Transverse colon (tissue), 4 donors: ENCODE measurements at regions not wholly inside any gene's neighbourhood (a gene's known extent, or its start where the extent isn't known, plus 50 kb on each side); places are given as distances from the start of the nearest gene placed in this dataset.

Experiments used
- DNase-seq: peaks from one replicate; pipeline ENCODE4 v3.0.0-alpha.2; 2019
- H3K27ac ChIP-seq, 4 donors: fragments of 200-600 bp; sonication (generic); 2 replicates each; pipeline ENCODE4 v1.5.1; 2016 to 2018; ENCODE audit warnings: inconsistent platforms in 4 of 4
- H3K27me3 ChIP-seq: fragments of 200-600 bp; sonication (generic); 2 replicates; pipeline ENCODE4 v1.5.1; 2017; ENCODE audit warnings: inconsistent platforms
- H3K36me3 ChIP-seq, 4 donors: fragments of 200-600 bp; sonication (generic); 2 replicates each; pipeline ENCODE4 v1.5.1; 2017 to 2019; ENCODE audit warnings: inconsistent platforms in 4 of 4
- H3K4me1 ChIP-seq, 4 donors: fragments of 200-600 bp; sonication (generic); 2 replicates each; pipeline ENCODE4 v1.5.1; 2017 to 2020; ENCODE audit warnings: inconsistent platforms in 4 of 4
- H3K4me3 ChIP-seq, 4 donors: fragments of 200-600 bp; sonication (generic); 1 replicate in 1 of 4; 2 replicates in 3 of 4; pipeline versions ENCODE4 v1.5.1 to v1.6.1; 2017 to 2019; ENCODE audit warnings: inconsistent platforms in 4 of 4
- H3K9me3 ChIP-seq, 2 donors: fragments of 200-600 bp; sonication (generic); 2 replicates each; pipeline ENCODE4 v1.5.1; 2017 to 2019; ENCODE audit warnings: inconsistent platforms in 2 of 2
- EP300 ChIP-seq: sonication (generic); formaldehyde crosslinking; IDR thresholded peaks from one replicate; pipeline ENCODE4 v1.6.1; 2017; ENCODE audit warnings: antibody characterized with exemption, low read depth
- POLR2A ChIP-seq: fragments of 450-650 bp; IDR thresholded peaks from one replicate; pipeline ENCODE4 v1.6.1; 2016; ENCODE audit warnings: antibody characterized with exemption, mild to moderate bottlenecking, moderate library complexity
- POLR2AphosphoS5 ChIP-seq, 3 donors: sonication (generic); formaldehyde crosslinking; IDR thresholded peaks; one replicate each; pipeline ENCODE4 v1.6.1; 2016; ENCODE audit warnings: antibody characterized with exemption in 3 of 3
- WGBS, 2 donors: methylation state at CpG; one replicate each; pipeline ENCODE4 v1.1.5; 2018; ENCODE audit warnings: low coverage in 1 of 2; 5-methylcytosine and 5-hydroxymethylcytosine counted together
- in situ Hi-C, 4 donors: fragments of 200-750 bp; cut with MboI; loops; one replicate each; pipeline versions ENCODE4 v1.15.0 to v1.15.1; 2017; ENCODE audit warnings: low sequenced_read_pairs in 3 of 4, low pct_ligation_motif_present in 1 of 4, low pct_unique_long_range_greater_than_20kb in 1 of 4
- intact Hi-C: fragments of 100-400 bp; cut with DNase I; formaldehyde crosslinking; loops from one replicate; pipeline ENCODE4 v1.15.1; 2023; ENCODE audit warnings: low total_unique reads
- TF ChIP-seq, protein P1 (sequence below), 5 experiments: fragments of 200-600 bp in 3 of 5; fragments of 450-650 bp in 2 of 5; sonication (generic) in 3 of 5; IDR thresholded peaks; 1 replicate in 2 of 5; 2 replicates in 3 of 5; pipeline ENCODE4 v1.5.1; 2016 to 2017; ENCODE audit warnings: antibody characterized with exemption in 5 of 5, inconsistent platforms in 3 of 5, mild to moderate bottlenecking in 2 of 5, moderate library complexity in 1 of 5

DNA sequence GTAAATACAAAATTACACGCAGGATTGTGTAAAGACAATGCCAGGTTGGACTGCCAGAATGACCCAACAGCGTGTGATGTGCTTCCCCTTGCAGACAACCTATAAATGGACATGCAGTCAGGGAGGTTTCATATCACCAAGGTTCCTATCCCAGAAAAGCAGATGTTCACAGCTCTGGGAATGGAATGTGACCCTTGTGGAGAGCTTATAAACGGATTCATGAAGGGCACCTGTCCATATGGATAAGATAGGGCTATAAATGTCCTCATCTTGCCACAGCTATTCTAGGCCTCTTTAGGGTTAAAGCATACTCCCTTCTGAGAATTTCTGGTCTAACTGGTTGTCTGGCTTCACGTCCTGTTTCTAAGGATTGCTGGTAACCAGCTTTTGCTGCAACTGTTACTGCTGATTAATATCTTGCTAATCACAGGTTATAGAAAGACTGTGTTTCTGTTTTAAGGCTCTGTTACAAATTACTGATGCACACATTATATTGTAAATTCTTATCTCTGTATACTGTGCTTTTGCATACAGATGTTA, 285.4 kb upstream of the HSFY2 start:
- 17% methylated on average over 1 of the region's 4 CpGs; no CpG with 5 or more reads in 1 of the 2 donors for WGBS, 2 donors
- Histone ChIP-seq H3K4me1 (no peaks in the 10 kb centered on the region), H3K9me3 (no peaks in the 10 kb centered on the region), H3K36me3 (no peaks in the 10 kb centered on the region), H3K27me3 (no peaks in the 10 kb centered on the region), H3K4me3 (no peak overlapping the region), H3K27ac (no peak overlapping the region)
- TF ChIP-seq POLR2AphosphoS5 (IDR thresholded peaks at IDR 0.05) (no peak), EP300 (no peak), POLR2A (no peak)
- TF ChIP-seq, protein P1, sequence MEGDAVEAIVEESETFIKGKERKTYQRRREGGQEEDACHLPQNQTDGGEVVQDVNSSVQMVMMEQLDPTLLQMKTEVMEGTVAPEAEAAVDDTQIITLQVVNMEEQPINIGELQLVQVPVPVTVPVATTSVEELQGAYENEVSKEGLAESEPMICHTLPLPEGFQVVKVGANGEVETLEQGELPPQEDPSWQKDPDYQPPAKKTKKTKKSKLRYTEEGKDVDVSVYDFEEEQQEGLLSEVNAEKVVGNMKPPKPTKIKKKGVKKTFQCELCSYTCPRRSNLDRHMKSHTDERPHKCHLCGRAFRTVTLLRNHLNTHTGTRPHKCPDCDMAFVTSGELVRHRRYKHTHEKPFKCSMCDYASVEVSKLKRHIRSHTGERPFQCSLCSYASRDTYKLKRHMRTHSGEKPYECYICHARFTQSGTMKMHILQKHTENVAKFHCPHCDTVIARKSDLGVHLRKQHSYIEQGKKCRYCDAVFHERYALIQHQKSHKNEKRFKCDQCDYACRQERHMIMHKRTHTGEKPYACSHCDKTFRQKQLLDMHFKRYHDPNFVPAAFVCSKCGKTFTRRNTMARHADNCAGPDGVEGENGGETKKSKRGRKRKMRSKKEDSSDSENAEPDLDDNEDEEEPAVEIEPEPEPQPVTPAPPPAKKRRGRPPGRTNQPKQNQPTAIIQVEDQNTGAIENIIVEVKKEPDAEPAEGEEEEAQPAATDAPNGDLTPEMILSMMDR (IDR thresholded peaks at IDR 0.05): no peak
- in situ Hi-C loops: no loop called here
- no peak for DNase-seq
- intact Hi-C loops: no loop called here

DNA sequence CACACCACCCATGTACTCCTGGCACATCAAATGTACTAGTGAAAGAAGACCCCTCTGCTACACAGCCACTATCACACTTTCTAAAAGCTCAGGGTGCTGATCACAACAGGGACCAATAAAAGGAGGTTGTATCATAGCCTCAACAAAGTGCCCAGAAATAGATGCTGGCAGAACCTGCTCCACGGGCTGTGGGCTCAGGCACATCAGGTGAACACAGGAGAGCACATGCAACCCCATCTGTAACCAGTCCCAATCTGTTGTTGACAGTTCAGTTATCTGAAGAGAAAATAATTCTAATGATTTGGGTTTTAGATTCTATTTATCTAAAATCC, 282.6 kb upstream of the HSFY2 start:
- intact Hi-C loops: no loop called here
- DNase-seq: no peak
- Histone ChIP-seq H3K27me3 (no peaks in the 10 kb centered on the region), H3K36me3 (no peaks in the 10 kb centered on the region), H3K4me3 (no peak overlapping the region), H3K4me1 (no peaks in the 10 kb centered on the region), H3K27ac (no peak overlapping the region), H3K9me3 (no peaks in the 10 kb centered on the region)
- no CpG with 5 or more reads among the region's 1 CpG for WGBS, 2 donors
- TF ChIP-seq, protein P1 (IDR thresholded peaks at IDR 0.05): no peak
- TF ChIP-seq POLR2AphosphoS5 (IDR thresholded peaks at IDR 0.05) (no peak), EP300 (no peak), POLR2A (no peak)
- in situ Hi-C loops: no loop called here

DNA sequence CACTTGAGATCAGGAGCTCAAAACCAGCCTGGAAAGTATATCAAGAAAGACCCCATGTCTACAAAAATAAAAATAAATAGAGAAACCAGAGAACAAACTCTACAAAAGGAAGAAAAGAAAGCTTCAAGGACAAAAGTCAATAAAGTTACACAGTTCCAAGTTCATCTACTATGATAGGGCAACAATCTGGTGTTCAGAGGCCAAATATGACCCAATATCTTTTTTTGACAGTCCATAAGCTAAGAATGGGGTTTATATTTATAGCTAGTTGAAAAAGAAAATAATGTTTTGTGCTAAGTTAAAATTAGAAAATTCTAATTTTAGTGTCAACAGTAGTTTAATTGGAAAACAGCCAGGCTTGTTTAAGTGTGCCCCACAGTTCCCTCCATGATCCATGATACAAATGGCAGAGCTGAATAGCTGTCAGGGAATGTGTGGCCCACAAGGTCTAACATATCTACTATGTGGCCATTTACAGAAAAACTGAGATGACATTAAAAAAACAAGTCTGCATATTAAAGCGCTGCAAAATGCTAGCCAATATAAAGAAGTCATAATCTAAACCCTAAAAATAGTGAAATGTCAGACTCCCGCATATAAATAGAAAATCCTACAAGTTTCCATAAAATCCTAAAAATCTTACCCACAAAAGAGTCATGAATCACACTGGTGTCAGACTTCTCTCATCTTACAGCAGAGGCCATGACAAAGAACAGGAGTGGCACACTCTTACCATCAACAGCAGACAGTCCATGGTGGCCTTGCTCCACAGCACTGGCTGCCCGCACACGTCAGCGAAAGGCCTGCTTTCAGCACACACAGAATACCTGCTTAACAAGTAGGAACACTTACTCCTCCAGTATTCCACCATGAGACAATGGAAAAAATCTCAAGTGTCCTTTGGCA, 281.9 kb upstream of the HSFY2 start:
- Histone ChIP-seq H3K27me3 (no peaks in the 10 kb centered on the region), H3K27ac (no peak overlapping the region), H3K4me1 (no peaks in the 10 kb centered on the region), H3K9me3 (no peaks in the 10 kb centered on the region), H3K36me3 (no peaks in the 10 kb centered on the region), H3K4me3 (no peak overlapping the region)
- in situ Hi-C loops: no loop called here
- TF ChIP-seq POLR2A: no peak
- TF ChIP-seq EP300: no peak
- TF ChIP-seq POLR2AphosphoS5 (IDR thresholded peaks at IDR 0.05): no peak
- TF ChIP-seq, protein P1 (IDR thresholded peaks at IDR 0.05): no peak
- 90% methylated on average over 2 of the region's 5 CpGs; no CpG with 5 or more reads in 1 of the 2 donors for WGBS, 2 donors
- intact Hi-C loops: no loop called here
- no peak for DNase-seq

DNA sequence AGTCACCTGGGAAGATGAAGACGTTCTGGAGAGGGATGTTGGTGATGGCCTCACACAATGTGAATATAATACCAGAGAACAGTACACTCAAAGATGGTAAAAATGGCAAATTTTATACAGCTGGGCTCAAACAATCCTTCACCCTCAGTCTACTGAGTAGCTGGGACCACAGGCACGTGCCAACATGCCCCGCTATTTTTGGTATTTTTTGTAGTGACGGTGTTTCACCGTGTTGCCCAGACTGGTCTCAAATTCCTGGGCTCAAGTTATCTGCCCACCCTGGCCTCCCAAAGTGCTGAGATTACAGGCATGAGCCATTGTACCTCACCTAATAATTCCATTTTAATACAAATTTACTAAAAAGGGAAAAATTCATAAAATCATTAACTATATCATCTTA, 280.3 kb upstream of the HSFY2 start:
- Histone ChIP-seq H3K9me3 (no peaks in the 10 kb centered on the region), H3K27ac (no peak overlapping the region), H3K36me3 (no peaks in the 10 kb centered on the region), H3K4me1 (no peaks in the 10 kb centered on the region), H3K27me3 (no peaks in the 10 kb centered on the region), H3K4me3 (no peak overlapping the region)
- no peak for DNase-seq
- no CpG with 5 or more reads among the region's 5 CpGs for WGBS, 2 donors
- intact Hi-C loops: no loop called here
- TF ChIP-seq POLR2A (no peak), POLR2AphosphoS5 (IDR thresholded peaks at IDR 0.05) (no peak), EP300 (no peak)
- TF ChIP-seq, protein P1 (IDR thresholded peaks at IDR 0.05): no peak
- in situ Hi-C loops: no loop called here
